Activated CD8-positive, alpha-beta T cell treated with anti-CD3 and anti-CD28 coated beads for 36 hours (primary cell): ENCODE measurements at regions not wholly inside any gene's neighbourhood (a gene's known extent, or its start where the extent isn't known, plus 50 kb on each side); places are given as distances from the start of the nearest gene placed in this dataset.

Experiments used
- ATAC-seq: fragments of 200-7000 bp; cut with Tn5 transposase; one replicate; pipeline ENCODE4 v1.10.0; 2021; ENCODE audit warnings: mild to moderate bottlenecking, moderate library complexity
- CTCF ChIA-PET: fragments of 350-600 bp; sonication (Branson Sonifier 250); formaldehyde crosslinking; loops from one replicate; lab custom pipeline; 2021; ENCODE audit warnings: antibody characterized with exemption; lab: Charles Lee
- POLR2A ChIA-PET: fragments of 350-600 bp; sonication (Branson Sonifier 250); formaldehyde crosslinking; loops from one replicate; lab custom pipeline; 2021; ENCODE audit warnings: antibody characterized with exemption; lab: Charles Lee
- DNase-seq: peaks from one replicate; pipeline ENCODE4 v3.0.0-alpha.2; 2020
- H3K27ac Mint-ChIP-seq: one replicate; pipeline ENCODE4 v1.8.0; 2021; ENCODE audit warnings: mild to moderate bottlenecking, mixed read lengths
- H3K27me3 Mint-ChIP-seq: one replicate; pipeline ENCODE4 v1.8.0; 2021; ENCODE audit warnings: mixed read lengths
- H3K36me3 Mint-ChIP-seq: one replicate; pipeline ENCODE4 v1.8.0; 2021; ENCODE audit warnings: low read depth, mixed read lengths
- H3K4me1 Mint-ChIP-seq: one replicate; pipeline ENCODE4 v1.8.0; 2021; ENCODE audit warnings: low read depth, mixed read lengths
- H3K4me3 Mint-ChIP-seq: one replicate; pipeline ENCODE4 v1.8.0; 2021; ENCODE audit warnings: mild to moderate bottlenecking, moderate library complexity, mixed read lengths
- H3K9me3 Mint-ChIP-seq: one replicate; pipeline ENCODE4 v1.8.0; 2021; ENCODE audit warnings: mixed read lengths
- CTCF ChIP-seq: fragments of 200-600 bp; IDR thresholded peaks from one replicate; pipeline ENCODE4 v1.8.0; 2022; ENCODE audit warnings: antibody characterized with exemption, mild to moderate bottlenecking
- intact Hi-C: fragments of 100-400 bp; cut with micrococcal nuclease; formaldehyde crosslinking; loops from one replicate; pipeline ENCODE4 v1.10.0; 2022

- intact Hi-C loops, result no loop called here
- Mint-ChIP-seq H3K27me3 (no peaks in the 10 kb centered on the region), H3K4me3 (no peak overlapping the region), H3K27ac (no peak overlapping the region), H3K36me3 (peaks cover 7% of the 10 kb centered on the region), H3K9me3 (peaks cover 3% of the 10 kb centered on the region), H3K4me1 (no peaks in the 10 kb centered on the region)
- ChIA-PET POLR2A (interaction anchor here (0.6 kb wide), 1 partner anchor 655 kb away, joined by 3 read pairs; no protein-coding TSS in a partner anchor), CTCF (no interaction called here)
- ATAC-seq (no peak), DNase-seq (no peak)
- TF ChIP-seq CTCF, result no peak
Observed at GRCh38 chr2:217539126-217539525, 463.7 kb downstream of the TNS1 start.

DNA sequence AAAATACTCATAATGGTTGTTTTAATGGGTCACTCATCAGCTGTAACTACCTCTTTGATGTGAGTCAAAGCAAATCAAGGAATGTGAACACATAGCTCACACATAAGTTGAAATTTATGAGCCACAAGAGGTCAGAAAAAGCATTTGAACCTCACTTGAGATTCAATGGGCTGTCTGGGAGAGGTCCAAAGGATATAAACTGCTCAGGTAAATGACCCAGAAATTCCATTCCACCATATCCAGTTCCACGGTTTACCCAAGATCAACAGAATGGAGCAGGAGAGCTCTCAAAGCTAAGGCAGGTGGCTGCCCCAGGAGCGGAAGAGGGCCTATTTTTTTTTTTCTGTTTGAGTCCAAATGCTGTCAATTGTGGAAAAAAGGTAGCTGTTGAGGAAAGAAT, 464.1 kb downstream of the TNS1 start:
- Mint-ChIP-seq H3K27me3 (no peaks in the 10 kb centered on the region), H3K4me1 (no peaks in the 10 kb centered on the region), H3K4me3 (no peak overlapping the region), H3K27ac (no peak overlapping the region), H3K36me3 (peaks cover 7% of the 10 kb centered on the region), H3K9me3 (peaks cover 3% of the 10 kb centered on the region)
- intact Hi-C loops, result no loop called here
- no peak for ATAC-seq
- POLR2A ChIA-PET, result interaction anchor here (0.6 kb wide), 1 partner anchor 654 kb away, joined by 3 read pairs; no protein-coding TSS in a partner anchor
- CTCF ChIA-PET, result no interaction called here
- DNase-seq, result no peak
- no peak for TF ChIP-seq CTCF

GRCh38 chr2:217535957-217536708, 466.7 kb downstream of the TNS1 start:
- ChIA-PET POLR2A (no interaction called here), CTCF (no interaction called here)
- peaks cover 2% of the 10 kb centered on the region for H3K9me3 Mint-ChIP-seq
- H3K36me3 Mint-ChIP-seq, result no peaks in the 10 kb centered on the region
- no peak overlapping the region for H3K4me3 Mint-ChIP-seq
- no peaks in the 10 kb centered on the region for H3K27me3 Mint-ChIP-seq
- no peak for DNase-seq
- no peak overlapping the region for H3K27ac Mint-ChIP-seq
- intact Hi-C loops, result no loop called here
- ATAC-seq, result no peak
- TF ChIP-seq CTCF, result no peak
- no peaks in the 10 kb centered on the region for H3K4me1 Mint-ChIP-seq

DNA sequence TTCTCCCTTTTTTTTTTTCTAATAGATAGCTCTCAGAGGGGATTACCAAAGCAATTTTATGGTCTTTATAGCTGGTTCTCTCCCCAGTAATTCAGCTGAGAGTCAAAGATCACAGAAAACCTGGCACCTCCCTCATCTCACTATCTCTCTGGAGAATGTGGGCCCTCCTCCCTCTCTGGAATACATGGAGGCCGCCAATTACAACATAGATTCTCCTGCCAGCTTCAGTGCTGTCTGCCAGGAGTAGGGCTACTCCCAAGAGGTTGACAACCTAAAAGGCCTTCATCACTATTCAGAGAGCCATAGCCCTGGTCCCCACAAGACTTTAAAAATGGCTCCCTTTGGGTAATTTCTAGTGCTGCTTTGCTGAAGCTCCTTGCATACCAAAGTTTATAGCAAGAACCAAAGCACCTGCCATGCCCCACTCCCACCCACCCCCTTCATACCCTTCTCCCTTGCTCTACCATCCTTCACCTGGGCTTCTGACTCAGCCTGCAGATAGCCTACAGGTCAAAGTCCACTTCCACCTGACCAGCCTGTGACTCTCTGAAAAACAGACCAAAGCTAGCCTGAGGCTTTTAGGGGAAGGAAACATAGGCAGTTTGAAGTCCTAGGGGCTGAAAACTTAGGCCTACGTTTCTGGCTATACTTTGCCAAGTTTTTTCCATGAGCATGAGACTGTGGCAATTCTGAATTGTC, 472.3 kb downstream of the TNS1 start:
- POLR2A ChIA-PET, result no interaction called here

More for the DNA sequence above, 472.3 kb downstream of the TNS1 start:
- intact Hi-C loops, result no loop called here
- no peak overlapping the region for H3K27ac Mint-ChIP-seq
- no peaks in the 10 kb centered on the region for H3K36me3 Mint-ChIP-seq
- no peak for ATAC-seq
- no peaks in the 10 kb centered on the region for H3K4me1 Mint-ChIP-seq
- no peaks in the 10 kb centered on the region for H3K27me3 Mint-ChIP-seq
- TF ChIP-seq CTCF, result no peak
- CTCF ChIA-PET, result interaction anchor here (1.4 to 1.8 kb wide), 2 partner anchors 13 to 120 kb away, joined by 3 to 5 read pairs; no protein-coding TSS in a partner anchor
- peaks cover 2% of the 10 kb centered on the region for H3K9me3 Mint-ChIP-seq
- H3K4me3 Mint-ChIP-seq, result no peak overlapping the region
- no peak for DNase-seq
